K562 (cell line): ENCODE measurements at regions not wholly inside any gene's neighbourhood (a gene's known extent, or its start where the extent isn't known, plus 50 kb on each side); places are given as distances from the start of the nearest gene placed in this dataset.

Experiments
- ATAC-seq: fragments of 200-7000 bp; cut with Tn5 transposase; 3 replicates; pipeline ENCODE4 v1.9.1; 2020; ENCODE audit warnings: moderate library complexity
- BruUV-seq: library from RNA; stranded (reverse); fragments of 400-500 nt; replicated peaks from 2 replicates; lab custom pipeline; 2021; lab: Mats Ljungman, UMichigan
- CTCF ChIA-PET: fragments of 300-600 bp; formaldehyde crosslinking; extraction: SDS; loops from one replicate; lab custom pipeline; 2021; ENCODE audit warnings: low intra/inter-chr PET ratio; lab: Yijun Ruan, JAX
- POLR2A ChIA-PET: fragments of 300-600, 350-650 bp; sonication (Branson Sonifier 250); formaldehyde crosslinking; extraction: SDS; loops from one replicate; lab custom pipeline; 2021; ENCODE audit warnings: antibody characterized with exemption, inconsistent platforms; lab: Yijun Ruan, JAX
- DNase-seq, 4 experiments: peaks; one replicate each; pipeline versions ENCODE4 v3.0.0 to v3.0.0-alpha.2; 2011 to 2018; ENCODE audit warnings: low spot score in 3 of 4, mixed read lengths in 3 of 4; ENCODE audit errors: extremely low read depth in 1 of 4
- FAIRE-seq: peaks from 2 replicates; lab custom pipeline; 2011; peaks lifted over from hg19 to GRCh38; lab: Jason Lieb, UNC
- H2AFZ ChIP-seq: 2 replicates; pipeline ENCODE4 v1.6.0; 2011; ENCODE audit warnings: low read depth, low read length, control low read depth, inconsistent platforms
- H3K27ac ChIP-seq: fragments of 200-600 bp; 3 replicates; pipeline ENCODE4 v1.8.0; 2011; ENCODE audit warnings: low read depth, mild to moderate bottlenecking, control low read depth, inconsistent platforms, low read length, moderate library complexity, mixed read lengths; ENCODE audit errors: extremely low read depth
- H3K27me3 ChIP-seq, 2 experiments: fragments of 300-600 bp in 1 of 2; 2 replicates in 1 of 2; 3 replicates in 1 of 2; pipeline versions ENCODE4 v1.6.0 to v1.8.0; 2011; ENCODE audit warnings: inconsistent platforms in 2 of 2, low read length in 2 of 2, mild to moderate bottlenecking in 1 of 2, mixed read lengths in 1 of 2, moderate library complexity in 1 of 2; ENCODE audit not compliant: control insufficient read depth in 2 of 2, insufficient read depth in 2 of 2
- H3K36me3 ChIP-seq: fragments of 300-600 bp; 3 replicates; pipeline ENCODE4 v1.8.0; 2011; ENCODE audit warnings: mild to moderate bottlenecking, low read length, inconsistent platforms; ENCODE audit not compliant: control insufficient read depth, insufficient read depth
- H3K4me1 ChIP-seq, 2 experiments: fragments of 200-600 bp in 1 of 2; replicated peaks in 1 of 2; 2 replicates in 1 of 2; 3 replicates in 1 of 2; pipeline versions ENCODE4 v1.5.1 to v1.8.0; 2011; ENCODE audit warnings: inconsistent platforms in 2 of 2, low read length in 2 of 2, mild to moderate bottlenecking in 1 of 2, mixed read lengths in 1 of 2, moderate library complexity in 1 of 2; ENCODE audit not compliant: control insufficient read depth in 2 of 2, insufficient read depth in 2 of 2
- H3K4me2 ChIP-seq: 2 replicates; pipeline ENCODE4 v1.6.1; 2011; ENCODE audit warnings: low read length, control low read depth, inconsistent platforms, mixed read lengths; ENCODE audit not compliant: insufficient read depth
- H3K4me3 ChIP-seq: fragments of 200-600 bp; sonication (generic), shearing (Covaris generic); 2 replicates; pipeline ENCODE4 v1.5.1; 2016; ENCODE audit warnings: control low read depth, inconsistent platforms
- H3K79me2 ChIP-seq: fragments of 200-600 bp; 3 replicates; pipeline ENCODE4 v1.8.0; 2011; ENCODE audit warnings: low read length, inconsistent platforms; ENCODE audit not compliant: control insufficient read depth, insufficient read depth
- H3K9ac ChIP-seq, 2 experiments: 2 replicates each; pipeline versions ENCODE4 v1.6.0 to v1.6.1; 2011; ENCODE audit warnings: low read depth in 2 of 2, low read length in 2 of 2, control low read depth in 1 of 2, inconsistent platforms in 1 of 2, mild to moderate bottlenecking in 1 of 2, mixed read lengths in 1 of 2; ENCODE audit not compliant: insufficient read depth in 1 of 2
- H3K9me1 ChIP-seq: one replicate; pipeline ENCODE4 v1.6.0; 2011; ENCODE audit warnings: inconsistent platforms, mild to moderate bottlenecking, low read length, moderate library complexity; ENCODE audit not compliant: control insufficient read depth, insufficient read depth
- H3K9me3 ChIP-seq: replicated peaks from 2 replicates; pipeline ENCODE4 v1.5.1; 2011; ENCODE audit warnings: low read depth, low read length, inconsistent platforms; ENCODE audit not compliant: control insufficient read depth, insufficient read depth
- H4K20me1 ChIP-seq: replicated peaks from 2 replicates; pipeline ENCODE4 v1.6.1; 2011; ENCODE audit warnings: low read length, inconsistent platforms, mixed read lengths; ENCODE audit not compliant: control insufficient read depth, insufficient read depth
- CCAR2 ChIP-seq: fragments of 200-400 bp; formaldehyde crosslinking; IDR thresholded peaks from 2 replicates; pipeline ENCODE4 v1.6.1; 2017; ENCODE audit warnings: mild to moderate bottlenecking, low read depth, low read length
- EP300 ChIP-seq: IDR thresholded peaks from 2 replicates; pipeline ENCODE4 v1.6.1; 2012; ENCODE audit warnings: low read length, improper control_type of control experiment
- GTF2E2 ChIP-seq: fragments of 200-800 bp; sonication (Bioruptor generic); IDR thresholded peaks from 2 replicates; pipeline ENCODE4 v1.6.1; 2016; ENCODE audit warnings: missing genetic modification characterization, missing compliant biosample characterization
- MAFF ChIP-seq: IDR thresholded peaks from 2 replicates; pipeline ENCODE4 v1.6.1; 2012; ENCODE audit warnings: low read length, improper control_type of control experiment
- POLR2AphosphoS2 ChIP-seq: IDR thresholded peaks from 2 replicates; pipeline ENCODE4 v1.6.1; 2012; ENCODE audit warnings: low read length, improper control_type of control experiment
- WGBS: fragments of 100-300 bp; shearing (Covaris generic); methylation state at CpG from one replicate; pipeline ENCODE4 v1.1.6; 2016; ENCODE audit warnings: low coverage, mixed read lengths; ENCODE audit not compliant: insufficient coverage; ENCODE audit errors: missing lambda C conversion rate; 5-methylcytosine and 5-hydroxymethylcytosine counted together
- in situ Hi-C: fragments of 300-500 bp; cut with MboI; formaldehyde crosslinking; loops from 4 replicates; pipeline ENCODE4 v1.15.0; 2018; ENCODE audit warnings: inconsistent platforms, mixed read lengths
- intact Hi-C: fragments of 100-400 bp; cut with micrococcal nuclease; formaldehyde crosslinking; loops from 2 replicates; pipeline ENCODE4 v1.14.2; 2022
- TF ChIP-seq, protein P1 (sequence below), 2 experiments: fragments of 450-650 bp; IDR thresholded peaks; 2 replicates each; pipeline ENCODE4 v1.6.1; 2018; ENCODE audit warnings: mild to moderate bottlenecking in 2 of 2, low read depth in 1 of 2; ENCODE audit not compliant: partially characterized antibody in 2 of 2
- TF ChIP-seq, protein P2 (sequence below): sonication (generic); formaldehyde crosslinking; IDR thresholded peaks from 2 replicates; pipeline ENCODE4 v1.8.0; 2022; ENCODE audit warnings: missing genetic modification reagents, mild to moderate bottlenecking, moderate library complexity, borderline replicate concordance

DNA sequence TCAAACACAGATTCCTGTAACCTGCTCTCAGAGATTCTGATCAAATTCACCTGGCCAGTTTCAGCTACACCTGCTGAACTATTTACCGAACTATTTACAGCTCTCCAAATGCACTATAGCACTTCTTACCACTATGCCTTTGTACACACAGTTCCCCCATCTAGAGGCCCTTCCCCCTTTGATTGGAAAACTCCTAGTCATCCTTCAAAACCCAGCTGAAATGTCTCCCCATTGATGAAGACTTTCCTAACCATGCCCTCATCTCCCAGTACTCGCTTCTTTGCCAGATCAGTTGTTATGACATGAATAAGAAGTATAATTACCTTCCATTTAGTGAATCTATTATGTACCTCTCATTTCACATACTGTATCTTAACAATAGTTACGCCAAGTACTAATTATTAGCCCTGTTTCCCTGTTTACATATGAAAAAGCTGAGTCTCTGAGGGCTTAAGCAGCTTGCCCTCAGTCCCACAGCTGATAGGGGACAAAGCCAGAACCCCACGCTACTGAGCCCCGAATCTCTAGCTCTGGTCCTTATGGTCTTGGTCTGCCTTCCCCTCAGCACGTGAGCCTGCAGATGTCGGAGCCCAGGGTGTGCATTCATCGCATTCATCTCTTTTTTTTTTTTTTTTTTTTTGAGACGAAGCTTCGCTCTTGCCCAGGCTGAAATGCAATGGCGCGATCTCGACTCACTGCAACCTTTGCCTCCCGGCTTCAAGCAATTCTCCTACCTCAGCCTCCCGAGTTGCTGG lies 64.7 kb upstream of the ASAP2 start:
- Histone ChIP-seq H3K9ac (0 out of 4 replicates have a peak overlapping the region, but pooled peaks of 1 of the 2 experiments have one; percentile 8), H3K4me3 (no peak overlapping the region)

More for the DNA sequence above, 64.7 kb upstream of the ASAP2 start:
- DNase-seq = no peak
- ATAC-seq = no peak
- FAIRE-seq = no peak
- TF ChIP-seq, protein P1, sequence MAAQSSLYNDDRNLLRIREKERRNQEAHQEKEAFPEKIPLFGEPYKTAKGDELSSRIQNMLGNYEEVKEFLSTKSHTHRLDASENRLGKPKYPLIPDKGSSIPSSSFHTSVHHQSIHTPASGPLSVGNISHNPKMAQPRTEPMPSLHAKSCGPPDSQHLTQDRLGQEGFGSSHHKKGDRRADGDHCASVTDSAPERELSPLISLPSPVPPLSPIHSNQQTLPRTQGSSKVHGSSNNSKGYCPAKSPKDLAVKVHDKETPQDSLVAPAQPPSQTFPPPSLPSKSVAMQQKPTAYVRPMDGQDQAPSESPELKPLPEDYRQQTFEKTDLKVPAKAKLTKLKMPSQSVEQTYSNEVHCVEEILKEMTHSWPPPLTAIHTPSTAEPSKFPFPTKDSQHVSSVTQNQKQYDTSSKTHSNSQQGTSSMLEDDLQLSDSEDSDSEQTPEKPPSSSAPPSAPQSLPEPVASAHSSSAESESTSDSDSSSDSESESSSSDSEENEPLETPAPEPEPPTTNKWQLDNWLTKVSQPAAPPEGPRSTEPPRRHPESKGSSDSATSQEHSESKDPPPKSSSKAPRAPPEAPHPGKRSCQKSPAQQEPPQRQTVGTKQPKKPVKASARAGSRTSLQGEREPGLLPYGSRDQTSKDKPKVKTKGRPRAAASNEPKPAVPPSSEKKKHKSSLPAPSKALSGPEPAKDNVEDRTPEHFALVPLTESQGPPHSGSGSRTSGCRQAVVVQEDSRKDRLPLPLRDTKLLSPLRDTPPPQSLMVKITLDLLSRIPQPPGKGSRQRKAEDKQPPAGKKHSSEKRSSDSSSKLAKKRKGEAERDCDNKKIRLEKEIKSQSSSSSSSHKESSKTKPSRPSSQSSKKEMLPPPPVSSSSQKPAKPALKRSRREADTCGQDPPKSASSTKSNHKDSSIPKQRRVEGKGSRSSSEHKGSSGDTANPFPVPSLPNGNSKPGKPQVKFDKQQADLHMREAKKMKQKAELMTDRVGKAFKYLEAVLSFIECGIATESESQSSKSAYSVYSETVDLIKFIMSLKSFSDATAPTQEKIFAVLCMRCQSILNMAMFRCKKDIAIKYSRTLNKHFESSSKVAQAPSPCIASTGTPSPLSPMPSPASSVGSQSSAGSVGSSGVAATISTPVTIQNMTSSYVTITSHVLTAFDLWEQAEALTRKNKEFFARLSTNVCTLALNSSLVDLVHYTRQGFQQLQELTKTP (IDR thresholded peaks at IDR 0.05; ENCODE audit: low read depth in 1 of 2, partially characterized antibody in 2 of 2) = no peak
- TF ChIP-seq GTF2E2 (peak; percentile 21; the same call in 1 of the 2 replicates), EP300 (no peak), POLR2AphosphoS2 (no peak), CCAR2 (no peak), MAFF (no peak)
- TF ChIP-seq, protein P2, sequence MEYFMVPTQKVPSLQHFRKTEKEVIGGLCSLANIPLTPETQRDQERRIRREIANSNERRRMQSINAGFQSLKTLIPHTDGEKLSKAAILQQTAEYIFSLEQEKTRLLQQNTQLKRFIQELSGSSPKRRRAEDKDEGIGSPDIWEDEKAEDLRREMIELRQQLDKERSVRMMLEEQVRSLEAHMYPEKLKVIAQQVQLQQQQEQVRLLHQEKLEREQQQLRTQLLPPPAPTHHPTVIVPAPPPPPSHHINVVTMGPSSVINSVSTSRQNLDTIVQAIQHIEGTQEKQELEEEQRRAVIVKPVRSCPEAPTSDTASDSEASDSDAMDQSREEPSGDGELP (CRISPR knock-in tag) = no peak
- intact Hi-C loops (loop anchor here (1.0 to 10.0 kb wide), 10 partner anchors 27 to 623 kb away; partner anchors contain the start of genes ADAM17, ASAP2, CPSF3 and ITGB1BP1), in situ Hi-C loops (loop anchor here (5.0 kb wide), 1 partner anchor 230 kb away; no protein-coding TSS in a partner anchor)
- no peaks in the 10 kb centered on the region for H3K36me3 ChIP-seq
- ChIA-PET POLR2A (interaction anchor here (0.6 to 1.4 kb wide), 3 partner anchors 9 to 1724 kb away, joined by 3 to 4 read pairs (median 3); no protein-coding TSS in a partner anchor), CTCF (interaction anchor here (0.9 to 3.4 kb wide), 3 partner anchors 191 to 235 kb away, joined by 3 to 29 read pairs (median 13); no protein-coding TSS in a partner anchor)
- peaks cover 0 to 7% of the 10 kb centered on the region in 2 experiments; a peak in 2 of 5 replicates for H3K27me3 ChIP-seq
- no TSS peak for BruUV-seq
- no peaks in the 10 kb centered on the region for H3K9me3 ChIP-seq
- no peak overlapping the region for H3K27ac ChIP-seq
- H2AFZ ChIP-seq = no peak overlapping the region
- peaks cover 6 to 36% of the 10 kb centered on the region in 2 experiments; a peak in 4 of 5 replicates for H3K4me1 ChIP-seq
- WGBS = 60% methylated on average over 10 of the region's 15 CpGs
- no peaks in the 10 kb centered on the region for H3K9me1 ChIP-seq
- no peak overlapping the region; the same call in 1 of the 2 replicates for H3K4me2 ChIP-seq
- H4K20me1 ChIP-seq = no peaks in the 10 kb centered on the region
- no peaks in the 10 kb centered on the region for H3K79me2 ChIP-seq
